ENCODE measurements at regions not wholly inside any gene's neighbourhood (a gene's known extent, or its start where the extent isn't known, plus 50 kb on each side); places are given as distances from the start of the nearest gene placed in this dataset.

GRCh38 chr6:55925292-55925691, 49.9 kb upstream of the BMP5 start:
- H3K27ac Mint-ChIP-seq (ENCODE audit: unreplicated experiment), result peak overlapping the region; percentile 50
- DNase-seq (ENCODE audit: low read depth) (peak; percentile 89), FAIRE-seq (peak; percentile 92)
- H3K27me3 Mint-ChIP-seq (ENCODE audit: low read depth, unreplicated experiment), result no peaks in the 10 kb centered on the region
- no peaks in the 10 kb centered on the region for H4K20me1 ChIP-seq (ENCODE audit: insufficient read depth, low read length)
- H3K27ac ChIP-seq (ENCODE audit: low read depth, low read length), result peak overlapping the region; percentile 70
- H3K4me2 ChIP-seq (ENCODE audit: low read length), result no peak overlapping the region
- TF ChIP-seq CTCF (IDR thresholded peaks at IDR 0.05; ENCODE audit: insufficient read depth, low read depth, low read length), result no peak
- no peak for TF ChIP-seq EZH2 (IDR thresholded peaks at IDR 0.05; ENCODE audit: insufficient read depth, low read length)
- H2AFZ ChIP-seq (ENCODE audit: low read depth, low read length), result no peak overlapping the region
- H3K9me3 Mint-ChIP-seq (ENCODE audit: unreplicated experiment), result peaks cover 2% of the 10 kb centered on the region
- no peak overlapping the region for H3K4me3 Mint-ChIP-seq (ENCODE audit: unreplicated experiment)
- no peaks in the 10 kb centered on the region for H3K9me3 ChIP-seq (ENCODE audit: insufficient read depth, low read depth, low read length)
- no peak overlapping the region for H3K4me3 ChIP-seq (ENCODE audit: insufficient read depth, low read depth, low read length)
- no peaks in the 10 kb centered on the region for H3K36me3 Mint-ChIP-seq (ENCODE audit: low read depth, unreplicated experiment)
- no peaks in the 10 kb centered on the region for H3K27me3 ChIP-seq (ENCODE audit: insufficient read depth, low read length)
- H3K4me1 Mint-ChIP-seq (ENCODE audit: low read depth, unreplicated experiment), result no peaks in the 10 kb centered on the region
- H3K4me1 ChIP-seq (ENCODE audit: insufficient read depth, low read length), result no peaks in the 10 kb centered on the region
- no peak overlapping the region for H3K9ac ChIP-seq (ENCODE audit: low read length)
- H3K79me2 ChIP-seq (ENCODE audit: insufficient read depth, low read length), result no peaks in the 10 kb centered on the region
- H3K36me3 ChIP-seq (ENCODE audit: insufficient read depth, low read length), result no peaks in the 10 kb centered on the region
